HG03354 (cell line): ENCODE measurements at regions not wholly inside any gene's neighbourhood (a gene's known extent, or its start where the extent isn't known, plus 50 kb on each side); places are given as distances from the start of the nearest gene placed in this dataset.

ENCODE experiments used
- ATAC-seq: cut with Tn5 transposase; IDR thresholded peaks from one replicate; pipeline ENCODE4 v1.9.1; 2021; ENCODE audit warnings: mild to moderate bottlenecking; ENCODE audit not compliant: unreplicated experiment, poor library complexity, severe bottlenecking

- ATAC-seq: no peak
Measured at GRCh38 chr4:46684041-46684440, 225.0 kb downstream of the COX7B2 start.

- ATAC-seq: no peak
Measured at GRCh38 chr4:46676364-46676763, 232.7 kb downstream of the COX7B2 start.

- ATAC-seq: no peak
Measured at GRCh38 chr4:46674326-46674725, 234.7 kb downstream of the COX7B2 start.

DNA sequence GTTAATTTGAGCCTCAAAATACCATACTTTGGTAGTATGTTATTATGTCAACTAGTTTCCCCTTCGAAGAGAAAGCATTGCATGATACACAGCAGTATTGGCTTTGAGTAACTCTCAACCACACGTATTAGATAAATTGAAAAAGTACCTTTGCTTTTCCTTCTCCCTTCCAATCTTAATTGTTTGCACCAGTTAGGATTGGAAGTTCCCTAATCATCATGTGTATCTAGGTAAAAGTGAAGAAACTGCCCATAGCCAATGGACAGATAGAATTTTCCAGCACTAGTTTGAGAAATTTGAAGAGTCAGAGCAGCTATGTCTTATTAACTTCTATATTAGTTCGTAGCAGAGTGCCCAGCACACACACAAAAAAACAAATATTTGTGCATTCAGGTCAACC is 241.3 kb downstream of the COX7B2 start:
- ATAC-seq: no peak

DNA sequence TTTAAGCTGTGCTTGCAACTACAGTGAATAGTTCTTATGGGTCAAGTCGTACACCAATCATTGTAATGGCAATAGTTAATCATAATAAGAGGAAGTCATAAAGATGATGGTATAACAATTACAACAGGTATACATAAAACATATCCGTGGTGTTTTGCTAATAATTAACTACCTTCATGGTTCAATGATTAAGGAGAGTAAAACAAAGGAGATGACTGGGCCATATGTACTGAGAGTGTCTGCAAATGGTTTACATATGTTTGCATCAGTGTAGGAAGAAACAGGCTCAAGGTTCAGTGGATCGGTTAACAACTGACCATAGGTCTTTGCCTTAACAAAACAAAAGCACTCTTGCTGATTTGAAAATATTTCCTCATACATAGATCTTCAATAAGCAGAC is 253.0 kb downstream of the COX7B2 start:
- ATAC-seq: peak; percentile 69

DNA sequence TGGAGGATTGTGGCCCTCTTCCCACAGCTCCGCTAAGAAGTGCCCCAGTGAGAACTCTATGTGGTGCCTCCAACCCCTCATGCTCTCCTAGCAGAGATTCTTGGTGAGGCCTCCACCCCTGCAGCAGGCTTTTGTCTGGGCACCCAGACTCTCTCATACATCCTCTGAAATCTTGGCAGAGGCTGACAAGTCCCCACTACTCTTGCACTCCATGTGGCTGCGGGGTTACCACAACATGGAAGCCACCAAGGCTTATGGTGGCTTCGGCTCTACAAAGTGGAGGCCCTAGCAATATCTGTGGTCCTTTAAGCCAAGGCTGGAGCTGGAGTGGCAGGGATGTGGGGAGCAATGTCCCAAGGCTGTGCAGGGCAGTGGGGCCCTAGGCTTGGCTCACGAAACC is 255.2 kb downstream of the COX7B2 start:
- no peak for ATAC-seq

- no peak for ATAC-seq
Measured at GRCh38 chr4:46649390-46649789, 259.5 kb upstream of the GABRA2 start.

- ATAC-seq: peak; percentile 93
Measured at GRCh38 chr4:46648088-46648744, 258.3 kb upstream of the GABRA2 start.

GRCh38 chr4:46645126-46645525 is 255.2 kb upstream of the GABRA2 start:
- no peak for ATAC-seq
